HG02973 (cell line): ENCODE measurements at regions not wholly inside any gene's neighbourhood (a gene's known extent, or its start where the extent isn't known, plus 50 kb on each side); places are given as distances from the start of the nearest gene placed in this dataset.

ENCODE experiments used
- ATAC-seq: cut with Tn5 transposase; IDR thresholded peaks from one replicate; pipeline ENCODE4 v1.9.1; 2021; ENCODE audit warnings: moderate library complexity; ENCODE audit not compliant: unreplicated experiment

GRCh38 chr6:45714006-45714730 lies 301.5 kb downstream of the CLIC5 start:
- ATAC-seq = no peak
